Dedifferentiated amniotic fluid mesenchymal stem cell (primary cell): ENCODE measurements at regions not wholly inside any gene's neighbourhood (a gene's known extent, or its start where the extent isn't known, plus 50 kb on each side); places are given as distances from the start of the nearest gene placed in this dataset.
"Not testable (repeated sequence)": the region's sequence is repeated elsewhere in the genome, so short reads cannot be mapped to it uniquely, and the experiment has no call there.

Source experiments
- DNase-seq: peaks from one replicate; pipeline ENCODE4 v3.0.0-alpha.2; 2016; ENCODE audit errors: extremely low spot score

DNA sequence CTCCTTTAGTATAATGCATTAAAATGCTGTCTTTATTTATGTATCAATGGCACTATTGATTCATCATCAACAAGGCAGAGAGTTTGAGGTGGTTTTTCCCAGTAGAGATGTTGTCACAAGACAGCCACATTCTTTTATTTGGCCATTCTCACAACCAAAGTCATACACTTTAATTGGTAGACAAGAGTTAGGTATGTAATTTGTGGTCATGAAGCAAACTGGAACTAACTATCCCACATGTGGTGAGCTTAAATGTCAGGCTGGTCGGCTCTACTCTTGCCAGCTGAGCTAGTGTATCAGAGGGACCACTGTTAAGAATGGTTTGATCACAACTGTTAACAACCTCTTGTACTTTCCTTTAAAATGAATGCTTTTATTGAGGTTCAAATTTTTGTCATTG lies 714.6 kb downstream of the CD109 start:
- DNase-seq: no peak

DNA sequence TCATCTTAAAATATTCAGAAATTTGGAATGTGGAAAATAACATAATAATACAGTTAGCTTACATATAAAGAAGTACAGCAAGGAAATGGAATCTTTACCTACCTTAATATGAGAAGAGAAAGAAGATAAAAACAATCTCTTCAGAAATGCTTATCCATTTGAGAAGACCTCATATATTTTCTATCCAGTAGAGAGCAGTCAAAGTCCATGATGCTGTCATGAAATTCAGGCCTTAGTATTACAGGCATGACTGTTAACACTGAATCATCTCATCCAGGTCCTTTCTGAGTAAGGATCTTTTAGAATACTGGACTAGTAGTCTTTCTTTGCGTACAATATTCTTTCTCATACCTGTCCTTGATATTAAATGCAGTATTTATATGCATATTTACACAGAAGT lies 713.4 kb downstream of the CD109 start:
- DNase-seq: peak; percentile 80

DNA sequence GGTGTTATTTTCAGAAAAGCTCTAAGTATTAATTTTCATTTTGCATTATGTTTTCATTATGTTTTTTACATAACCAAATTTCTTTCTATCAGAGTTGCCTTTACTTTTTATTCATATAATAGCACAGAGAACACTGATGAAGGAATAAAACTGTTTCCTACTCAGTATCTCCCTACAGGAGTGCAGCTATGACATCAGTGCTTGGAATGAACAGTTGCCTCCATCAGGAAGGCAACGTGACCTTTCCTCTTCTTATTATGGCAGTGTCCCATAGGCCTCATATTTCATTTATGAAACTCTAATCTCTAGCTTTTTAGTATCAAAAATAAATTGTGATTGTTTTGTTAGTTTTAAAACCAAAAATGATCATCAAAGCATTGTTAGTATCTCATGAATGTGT lies 712.8 kb downstream of the CD109 start:
- DNase-seq: no peak

DNA sequence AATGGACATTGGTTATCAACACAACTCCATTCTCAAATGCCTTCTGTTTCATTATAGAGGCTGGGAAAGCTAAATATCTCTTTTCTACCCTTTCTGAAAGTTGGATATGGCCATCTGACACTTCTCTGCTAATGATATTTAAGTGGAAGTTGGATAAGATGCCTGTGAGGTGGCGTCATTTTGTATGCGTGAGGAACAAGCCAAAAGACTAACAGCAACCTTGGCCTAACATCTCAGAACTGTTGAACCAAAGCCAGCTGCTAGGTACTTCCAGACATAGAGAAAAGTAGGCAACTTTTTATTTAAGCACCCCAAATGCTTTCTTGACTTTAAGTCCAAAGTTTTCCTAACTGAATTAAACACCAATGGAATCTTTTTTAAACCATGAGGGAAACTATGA lies 708.4 kb downstream of the CD109 start:
- DNase-seq: no peak

DNA sequence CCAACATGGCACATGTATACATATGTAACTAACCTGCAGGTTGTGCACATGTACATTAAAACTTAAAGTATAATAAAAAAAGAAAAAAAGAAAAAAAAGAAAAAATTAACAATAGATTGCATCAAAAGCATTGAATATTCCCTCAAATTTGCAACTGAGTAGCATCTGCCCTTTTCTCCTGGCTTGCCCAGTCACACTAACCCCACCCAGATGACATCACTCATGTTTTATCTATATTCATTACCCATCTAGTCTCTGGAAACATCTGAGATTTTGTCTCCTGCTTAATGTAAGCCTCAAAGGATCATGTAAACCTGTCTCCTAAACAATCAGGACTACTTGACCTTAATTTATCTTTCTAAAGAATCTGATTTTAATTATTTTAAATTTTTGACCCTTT lies 706.8 kb downstream of the CD109 start:
- DNase-seq: no peak

- DNase-seq: not testable (repeated sequence)
Measured at GRCh38 chr6:74378437-74378836, 682.4 kb downstream of the CD109 start.

DNA sequence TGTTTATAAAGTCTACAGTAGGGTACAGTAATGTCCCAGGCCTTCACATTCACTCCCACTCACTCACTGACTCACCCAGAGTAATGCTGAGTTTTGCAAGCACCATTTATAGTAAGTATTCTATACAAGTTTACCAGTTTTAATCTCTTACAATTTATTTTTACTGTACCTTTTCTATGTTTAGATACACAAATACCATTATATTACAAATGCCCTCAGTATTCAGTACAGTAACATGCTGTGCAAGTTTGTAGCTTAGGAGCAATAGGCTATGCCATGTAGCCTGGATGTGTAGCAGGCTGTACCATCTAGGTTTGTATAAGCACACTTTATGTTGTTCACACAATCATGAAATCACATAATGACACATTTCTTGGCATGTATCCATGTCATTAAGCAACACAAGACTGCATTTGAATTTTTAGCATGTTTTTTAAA lies 673.6 kb downstream of the CD109 start:
- peak; percentile 57 for DNase-seq

DNA sequence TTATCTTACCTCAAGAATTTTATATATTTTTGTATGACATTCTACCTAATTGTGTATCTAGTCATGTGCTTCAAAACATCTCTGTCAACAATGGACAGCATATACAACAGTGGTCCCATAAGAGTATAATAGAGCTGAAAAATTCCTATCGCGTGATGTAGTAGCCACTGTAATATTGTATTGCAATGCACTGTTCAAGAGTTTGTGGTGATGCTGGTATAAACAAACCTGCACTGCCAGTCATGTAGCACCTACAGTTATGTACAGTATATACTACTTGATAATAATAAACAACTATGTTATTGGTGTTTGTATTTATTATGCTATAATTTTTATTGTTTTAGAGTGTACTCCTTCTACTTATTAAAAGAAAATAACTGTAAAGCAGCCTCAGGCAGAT lies 672.7 kb downstream of the CD109 start:
- DNase-seq: no peak

DNA sequence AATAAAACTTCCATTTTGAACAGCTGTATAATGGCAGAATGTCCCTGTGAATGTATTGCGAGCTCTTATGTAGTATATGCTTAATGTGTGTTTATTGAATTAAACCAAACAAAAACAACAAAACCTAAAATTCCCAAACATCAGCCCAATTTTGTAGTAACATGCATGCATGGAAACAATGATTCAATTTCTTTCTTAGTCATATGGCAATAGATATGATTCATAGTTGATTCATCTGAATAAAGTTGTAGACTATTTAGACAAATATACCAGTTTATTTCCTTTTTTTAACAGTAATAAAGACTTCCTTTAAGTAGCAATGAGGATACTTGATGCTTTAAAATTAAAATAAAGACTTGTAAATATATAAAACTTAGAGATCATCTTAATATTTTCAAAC lies 670.6 kb downstream of the CD109 start:
- peak; percentile 35 for DNase-seq

- DNase-seq: no peak
Measured at GRCh38 chr6:74362391-74362790, 666.4 kb downstream of the CD109 start.

DNA sequence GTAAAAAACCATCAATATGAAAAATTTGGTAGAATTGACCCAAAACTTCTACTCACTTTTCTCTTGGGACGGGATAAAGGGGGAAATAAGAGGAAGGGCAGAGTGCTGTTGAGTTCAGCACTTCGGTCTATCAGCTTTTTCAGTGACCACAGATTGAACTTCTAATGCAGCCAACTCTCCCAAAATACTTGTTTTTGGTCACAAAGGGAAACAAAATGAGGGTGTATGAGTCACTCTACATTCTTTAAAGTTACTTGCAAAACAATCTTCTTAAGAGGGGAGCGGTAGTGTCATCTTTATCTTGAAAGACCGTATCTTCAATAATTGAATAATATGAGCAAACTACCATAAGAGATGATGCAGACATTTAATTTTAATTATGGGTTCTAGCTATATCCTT lies 661.3 kb downstream of the CD109 start:
- DNase-seq: peak; percentile 17

GRCh38 chr6:74356391-74356790 lies 660.4 kb downstream of the CD109 start:
- DNase-seq: no peak

- no peak for DNase-seq
Measured at GRCh38 chr6:74346936-74347535, 651.0 kb downstream of the CD109 start.

- no peak for DNase-seq
Measured at GRCh38 chr6:74343804-74344203, 647.8 kb downstream of the CD109 start.

GRCh38 chr6:74343321-74343720 lies 647.3 kb downstream of the CD109 start:
- DNase-seq: not testable (repeated sequence)

DNA sequence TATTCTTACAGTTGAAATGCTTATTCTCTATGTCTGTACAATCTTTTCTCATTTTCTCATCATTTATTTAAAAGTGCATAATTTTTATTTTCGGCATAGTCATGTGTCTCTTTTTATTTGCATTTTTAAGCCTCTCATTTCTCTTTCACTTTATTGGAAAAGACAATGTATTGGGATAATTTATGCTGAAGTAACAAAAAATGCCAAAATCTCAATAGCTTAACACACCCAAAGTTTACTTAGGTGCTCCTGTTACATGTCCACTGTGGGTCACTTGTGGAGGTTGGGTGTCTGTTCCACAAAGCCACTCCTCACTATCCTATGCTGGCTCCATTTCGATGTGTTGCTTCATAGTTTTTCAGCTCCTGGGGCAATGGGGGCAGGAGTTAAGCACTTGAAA lies 638.7 kb downstream of the CD109 start:
- no peak for DNase-seq

- no peak for DNase-seq
Measured at GRCh38 chr6:74333406-74333805, 637.4 kb downstream of the CD109 start.

DNA sequence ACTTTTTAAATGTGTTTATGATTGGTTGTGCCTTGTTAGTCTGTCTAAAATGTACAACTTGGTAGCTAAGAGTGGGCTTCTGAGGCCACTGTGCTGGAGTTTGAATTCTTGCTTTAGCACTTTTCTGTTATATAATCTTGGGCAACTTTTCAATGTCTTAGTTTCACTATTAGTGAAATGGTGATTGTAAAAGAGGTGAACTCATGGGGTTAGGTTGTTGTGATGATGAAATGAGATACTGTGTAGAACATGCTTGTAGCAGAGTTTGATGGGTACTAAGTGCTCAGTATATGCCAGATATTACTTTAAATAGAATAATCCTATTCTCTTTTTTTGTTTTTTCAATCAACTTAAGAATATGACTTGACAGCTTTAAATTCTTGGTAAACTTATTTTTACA lies 624.7 kb downstream of the CD109 start:
- DNase-seq: no peak

DNA sequence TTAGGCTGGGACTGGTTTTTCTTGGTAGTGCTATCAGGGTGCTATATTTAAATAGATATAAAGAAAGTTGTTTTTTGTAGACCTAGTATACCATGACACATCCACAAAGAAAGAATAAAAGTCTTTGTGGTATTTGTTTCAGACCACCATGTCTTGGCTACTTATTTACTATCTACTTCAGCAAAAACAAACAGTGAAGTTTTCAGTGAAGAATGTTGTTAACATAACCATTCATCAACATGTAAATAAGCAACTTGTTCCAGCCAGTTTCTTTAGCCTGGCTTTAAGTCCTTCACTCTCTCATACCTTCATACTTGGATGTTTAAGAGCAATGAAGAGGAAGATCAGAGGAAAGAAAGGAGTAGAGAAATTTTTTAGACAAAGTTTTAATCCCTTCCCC lies 624.1 kb downstream of the CD109 start:
- no peak for DNase-seq

DNA sequence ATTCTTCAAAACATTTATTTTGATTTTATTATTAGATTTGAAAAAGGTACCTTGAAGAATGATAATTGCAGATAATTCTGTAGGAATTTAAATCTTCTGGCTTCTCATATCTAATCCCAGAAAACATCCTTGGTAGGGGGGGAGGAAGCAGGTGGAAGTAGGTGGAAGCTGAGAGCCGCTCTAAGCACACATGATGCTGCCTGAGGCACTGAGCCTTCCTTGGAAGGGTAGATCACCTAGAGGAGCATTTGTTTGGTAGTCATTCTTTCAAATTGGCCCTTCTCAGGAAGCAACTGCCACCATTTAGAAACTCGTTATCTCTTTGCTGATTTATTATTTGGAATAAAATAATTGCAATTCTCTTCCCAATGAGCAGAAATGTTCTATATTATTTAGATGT lies 623.3 kb downstream of the CD109 start:
- no peak for DNase-seq

DNA sequence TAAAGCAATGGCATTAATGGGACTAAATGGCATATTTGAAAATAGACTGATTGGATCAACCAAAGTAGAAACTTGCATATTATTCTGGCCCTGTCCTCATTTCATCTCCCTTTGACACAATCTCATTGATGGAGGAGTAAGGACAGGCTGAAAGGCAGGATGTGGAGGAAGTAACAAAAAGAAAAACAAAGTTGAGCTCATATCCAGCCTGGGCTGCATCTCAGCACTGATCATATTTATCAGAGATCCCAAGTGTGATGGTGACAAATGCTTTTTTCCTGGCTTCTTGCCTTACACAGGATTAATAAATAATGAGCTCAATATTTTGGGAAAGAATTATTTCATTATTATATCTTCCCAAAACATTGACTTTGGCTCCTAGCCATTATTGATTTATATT lies 622.7 kb downstream of the CD109 start:
- DNase-seq: no peak

- no peak for DNase-seq
Measured at GRCh38 chr6:74312081-74312480, 616.1 kb downstream of the CD109 start.

DNA sequence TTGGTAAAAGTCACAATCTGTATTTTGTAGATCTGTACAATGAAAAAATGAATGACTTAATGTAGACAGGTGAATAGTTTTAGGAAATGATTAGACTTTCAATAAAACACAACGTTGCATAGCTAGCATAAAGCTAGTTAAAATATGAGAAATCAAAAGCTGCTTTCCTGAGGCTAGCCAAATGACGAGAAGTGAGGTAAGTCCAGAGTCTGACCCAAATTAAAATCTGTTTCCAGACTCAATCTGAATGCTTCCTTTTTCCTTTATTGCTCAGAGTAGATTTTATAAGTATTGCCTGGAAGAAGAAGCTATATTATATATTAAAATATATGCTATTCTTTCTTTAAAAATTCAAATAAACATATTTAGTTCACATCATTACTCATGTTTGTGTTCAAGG lies 615.4 kb downstream of the CD109 start:
- no peak for DNase-seq

DNA sequence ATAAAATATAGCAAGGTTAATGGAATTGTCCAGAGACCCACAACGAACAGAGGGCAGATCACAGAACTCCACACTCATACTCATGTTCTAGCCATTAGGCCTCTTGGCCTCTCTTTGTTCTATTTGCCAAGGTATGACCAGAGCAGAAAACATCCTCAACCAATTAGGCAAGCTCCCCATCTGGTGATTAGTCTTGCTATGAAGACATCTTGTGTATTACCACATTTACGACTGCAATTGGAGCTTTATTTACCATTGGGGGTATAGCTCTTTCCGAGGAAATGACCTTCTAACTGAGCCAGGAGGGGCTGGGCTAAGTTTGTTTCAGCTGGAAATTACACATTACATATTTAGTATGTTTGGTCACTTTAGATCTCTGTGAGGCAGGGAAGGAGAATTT lies 593.9 kb downstream of the CD109 start:
- DNase-seq: no peak

DNA sequence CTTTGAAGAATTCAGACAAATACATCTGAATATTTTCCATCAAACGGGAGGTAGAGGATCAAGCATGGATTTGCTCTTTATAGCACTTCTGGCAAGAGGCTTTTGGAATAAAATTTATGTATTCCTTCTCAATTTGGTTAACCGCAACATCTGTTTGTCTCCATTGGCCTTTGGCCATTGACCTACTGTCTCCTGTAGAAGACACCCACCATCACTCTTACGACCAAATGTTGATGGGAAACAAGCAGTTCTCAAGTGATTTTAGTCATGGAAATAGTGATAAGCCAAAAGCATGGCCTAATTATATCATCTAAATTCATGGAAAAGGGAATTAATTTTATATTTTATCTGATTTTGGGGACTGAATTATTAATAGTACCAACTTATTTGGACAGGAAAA lies 591.9 kb downstream of the CD109 start:
- no peak for DNase-seq
